Right renal pelvis (tissue), 4 donors: ENCODE measurements at regions not wholly inside any gene's neighbourhood (a gene's known extent, or its start where the extent isn't known, plus 50 kb on each side); places are given as distances from the start of the nearest gene placed in this dataset.

Experiments
- DNase-seq, 4 donors: peaks; one replicate each; pipeline ENCODE4 v3.0.0-alpha.2; 2013; ENCODE audit warnings: low read depth in 4 of 4, low spot score in 3 of 4, missing footprints in 1 of 4

- peak; percentile 63 to 79 (median 74) for DNase-seq
These were observed 300.7 kb downstream of the CLIC5 start for GRCh38 chr6:45714741-45715507.

- DNase-seq: no peak
These were observed 301.5 kb downstream of the CLIC5 start for GRCh38 chr6:45714006-45714730.
